Activated T-helper 2 cell treated with anti-CD3 and anti-CD28 coated beads, Interferon-gamma antibody, Interleukin-2, Interleukin-4, amounts not matched to agents 10 μg/mL and 5 μg/mL and 100 μg/mL, durations not matched to agents 14 hours and 24 hours and 36 hours (primary cell): ENCODE measurements at regions not wholly inside any gene's neighbourhood (a gene's known extent, or its start where the extent isn't known, plus 50 kb on each side); places are given as distances from the start of the nearest gene placed in this dataset.

Experiments used
- DNase-seq: peaks from one replicate; pipeline ENCODE4 v3.0.0; 2021; ENCODE audit warnings: low spot score
- H3K27ac Mint-ChIP-seq: one replicate; pipeline ENCODE4 v1.8.0; 2021; ENCODE audit warnings: mixed read lengths
- H3K27me3 Mint-ChIP-seq: one replicate; pipeline ENCODE4 v1.8.0; 2021; ENCODE audit warnings: low read depth, mixed read lengths
- H3K36me3 Mint-ChIP-seq: one replicate; pipeline ENCODE4 v1.8.0; 2021; ENCODE audit warnings: low read depth, mixed read lengths
- H3K4me1 Mint-ChIP-seq: one replicate; pipeline ENCODE4 v1.8.0; 2021; ENCODE audit warnings: low read depth, mixed read lengths
- H3K4me3 Mint-ChIP-seq: one replicate; pipeline ENCODE4 v1.8.0; 2021; ENCODE audit warnings: low read depth, mild to moderate bottlenecking, moderate library complexity, mixed read lengths
- H3K9me3 Mint-ChIP-seq: one replicate; pipeline ENCODE4 v1.8.0; 2021; ENCODE audit warnings: mixed read lengths
- intact Hi-C: fragments of 100-400 bp; cut with micrococcal nuclease; formaldehyde crosslinking; loops from one replicate; pipeline ENCODE4 v1.15.1; 2023

- Mint-ChIP-seq H3K4me3 (no peak overlapping the region), H3K36me3 (no peaks in the 10 kb centered on the region), H3K4me1 (no peaks in the 10 kb centered on the region), H3K27ac (no peak overlapping the region), H3K9me3 (no peaks in the 10 kb centered on the region), H3K27me3 (no peaks in the 10 kb centered on the region)
- intact Hi-C loops = no loop called here
- DNase-seq = no peak
Observed at GRCh38 chr6:51562198-51562597, 525.2 kb downstream of the PKHD1 start.
